Endothelial cell of umbilical vein (primary cell): ENCODE measurements at regions not wholly inside any gene's neighbourhood (a gene's known extent, or its start where the extent isn't known, plus 50 kb on each side); places are given as distances from the start of the nearest gene placed in this dataset.

Experiments
- BruUV-seq: library from RNA; stranded (reverse); fragments of 400-500 nt; replicated peaks from 2 replicates; lab custom pipeline; 2021; lab: Mats Ljungman, UMichigan
- CTCF ChIA-PET: fragments of 300-600, 350-600 bp; sonication (Branson Sonifier 250); formaldehyde crosslinking; loops from one replicate; lab custom pipeline; 2021; ENCODE audit warnings: antibody characterized with exemption, inconsistent platforms; lab: Charles Lee
- POLR2A ChIA-PET: fragments of 300-600, 350-600 bp; sonication (Branson Sonifier 250); formaldehyde crosslinking; loops from one replicate; lab custom pipeline; 2021; ENCODE audit warnings: antibody characterized with exemption, inconsistent platforms; lab: Charles Lee
- DNase-seq: peaks from one replicate; pipeline ENCODE4 v3.0.0-alpha.2; 2011; ENCODE audit warnings: low read depth, low spot score
- FAIRE-seq: peaks from 2 replicates; lab custom pipeline; 2011; peaks lifted over from hg19 to GRCh38; lab: Jason Lieb, UNC
- H2AFZ ChIP-seq: 2 replicates; pipeline ENCODE4 v1.6.0; 2012; ENCODE audit warnings: low read depth, low read length, control low read depth, inconsistent platforms
- H3K27ac ChIP-seq: 2 replicates; pipeline ENCODE4 v1.5.1; 2011; ENCODE audit warnings: low read depth, mild to moderate bottlenecking, control low read depth, low read length, moderate library complexity; ENCODE audit not compliant: insufficient read depth
- H3K27me3 ChIP-seq, 2 experiments: 2 replicates each; pipeline versions ENCODE4 v1.6.0 to v1.6.1; 2011; ENCODE audit warnings: low read length in 2 of 2, mixed read lengths in 1 of 2; ENCODE audit not compliant: control insufficient read depth in 2 of 2, insufficient read depth in 2 of 2
- H3K36me3 ChIP-seq, 2 experiments: 2 replicates in 1 of 2; 3 replicates in 1 of 2; pipeline ENCODE4 v1.5.1; 2011; ENCODE audit warnings: low read length in 2 of 2, mild to moderate bottlenecking in 1 of 2, moderate library complexity in 1 of 2; ENCODE audit not compliant: control insufficient read depth in 2 of 2, insufficient read depth in 2 of 2; ENCODE audit errors: extremely low read depth in 1 of 2
- H3K4me1 ChIP-seq: 3 replicates; pipeline ENCODE4 v1.5.1; 2011; ENCODE audit warnings: mild to moderate bottlenecking, low read length; ENCODE audit not compliant: control insufficient read depth, insufficient read depth; ENCODE audit errors: extremely low read depth
- H3K4me2 ChIP-seq: 2 replicates; pipeline ENCODE4 v1.6.1; 2011; ENCODE audit warnings: low read length, control low read depth, mixed read lengths; ENCODE audit not compliant: insufficient read depth
- H3K4me3 ChIP-seq, 3 experiments: fragments of 200-600 bp in 1 of 3; sonication (generic), shearing (Covaris generic) in 1 of 3; replicated peaks in 1 of 3; 2 replicates each; pipeline ENCODE4 v1.5.1; 2011 to 2016; ENCODE audit warnings: control low read depth in 3 of 3, low read length in 3 of 3, mild to moderate bottlenecking in 2 of 3, inconsistent platforms in 1 of 3, low read depth in 1 of 3, moderate library complexity in 1 of 3; ENCODE audit not compliant: insufficient read depth in 1 of 3
- H3K79me2 ChIP-seq: 2 replicates; pipeline ENCODE4 v1.6.0; 2012; ENCODE audit warnings: low read length, inconsistent platforms; ENCODE audit not compliant: control insufficient read depth, insufficient read depth
- H3K9ac ChIP-seq: replicated peaks from 2 replicates; pipeline ENCODE3; 2011; ENCODE audit warnings: low read length, control low read depth; ENCODE audit not compliant: insufficient read depth; ENCODE audit errors: extremely low read depth
- H3K9me1 ChIP-seq: replicated peaks from 3 replicates; pipeline ENCODE4 v1.6.0; 2011; ENCODE audit warnings: mild to moderate bottlenecking, low read length; ENCODE audit not compliant: control insufficient read depth, insufficient read depth; ENCODE audit errors: extremely low read depth
- H3K9me3 ChIP-seq: replicated peaks from 2 replicates; pipeline ENCODE4 v1.5.1; 2012; ENCODE audit warnings: low read length, inconsistent platforms; ENCODE audit not compliant: control insufficient read depth, insufficient read depth
- H4K20me1 ChIP-seq: replicated peaks from 2 replicates; pipeline ENCODE3; 2011; ENCODE audit warnings: mild to moderate bottlenecking, low read length; ENCODE audit not compliant: control insufficient read depth, insufficient read depth; ENCODE audit errors: extremely low read depth
- CTCF ChIP-seq, 2 donors: IDR thresholded peaks; 1 replicate in 1 of 2; 2 replicates in 1 of 2; pipeline ENCODE4 v1.5.1; 2011; ENCODE audit warnings: low read length in 2 of 2, mild to moderate bottlenecking in 2 of 2, moderate library complexity in 2 of 2, control low read depth in 1 of 2, inconsistent platforms in 1 of 2, low read depth in 1 of 2; ENCODE audit not compliant: insufficient read depth in 1 of 2; ENCODE audit errors: extremely low read depth in 1 of 2
- EZH2 ChIP-seq: IDR thresholded peaks from 2 replicates; pipeline ENCODE4 v1.6.1; 2012; ENCODE audit warnings: borderline replicate concordance, low read depth, mild to moderate bottlenecking, moderate library complexity, low read length, inconsistent platforms; ENCODE audit not compliant: severe bottlenecking
- FOS ChIP-seq: IDR thresholded peaks from 2 replicates; pipeline ENCODE4 v1.6.1; 2011; ENCODE audit warnings: mild to moderate bottlenecking, low read length, moderate library complexity, borderline replicate concordance; ENCODE audit not compliant: insufficient read depth
- GATA2 ChIP-seq: IDR thresholded peaks from 2 replicates; pipeline ENCODE4 v1.7.0; 2011; ENCODE audit warnings: low read depth, mild to moderate bottlenecking, moderate library complexity, mixed read lengths, low read length; ENCODE audit not compliant: insufficient read length, insufficient read depth
- JUN ChIP-seq: IDR thresholded peaks from 2 replicates; pipeline ENCODE4 v1.6.1; 2011; ENCODE audit warnings: borderline replicate concordance, low read depth; ENCODE audit not compliant: insufficient read length, insufficient read depth
- MAX ChIP-seq: IDR thresholded peaks from 2 replicates; pipeline ENCODE4 v1.6.1; 2011; ENCODE audit not compliant: insufficient read depth, insufficient read length
- MYC ChIP-seq: IDR thresholded peaks from one replicate; pipeline ENCODE4 v1.6.1; 2011; ENCODE audit warnings: mild to moderate bottlenecking, low read depth, low read length
- POLR2A ChIP-seq: IDR thresholded peaks from 2 replicates; pipeline ENCODE4 v1.6.1; 2012; ENCODE audit warnings: low read depth, mild to moderate bottlenecking, control low read depth, low read length
- POLR2AphosphoS5 ChIP-seq: IDR thresholded peaks from 2 replicates; pipeline ENCODE4 v1.6.1; 2012; ENCODE audit warnings: low read depth, mild to moderate bottlenecking, control low read depth, low read length, moderate library complexity; ENCODE audit not compliant: insufficient read depth
- dilution Hi-C: fragments of 300-500 bp; cut with MboI; formaldehyde crosslinking; loops from one replicate; pipeline ENCODE4 v1.15.0; 2019; ENCODE audit warnings: low sequenced_read_pairs; ENCODE audit not compliant: extremely low pct_ligation_motif_present
- intact Hi-C: fragments of 100-400 bp; cut with micrococcal nuclease; formaldehyde crosslinking; loops from one replicate; pipeline ENCODE4 v1.10.0; 2022

- DNase-seq (no peak), FAIRE-seq (no peak)
- TF ChIP-seq FOS (no peak), MYC (no peak), POLR2A (no peak), MAX (no peak), GATA2 (no peak), POLR2AphosphoS5 (no peak), EZH2 (no peak), JUN (no peak), CTCF (IDR thresholded peaks at IDR 0.05; ENCODE audit: extremely low read depth in 1 of 2, insufficient read depth in 1 of 2, low read depth in 1 of 2, low read length in 2 of 2) (no peak)
- no peaks in the 10 kb centered on the region for H3K79me2 ChIP-seq
- peaks cover 3% of the 10 kb centered on the region for H3K4me1 ChIP-seq
- no peak overlapping the region for H3K9ac ChIP-seq
- H3K9me1 ChIP-seq = no peaks in the 10 kb centered on the region
- POLR2A ChIA-PET = no interaction called here
- H3K4me2 ChIP-seq = no peak overlapping the region
- dilution Hi-C loops = no loop called here
- no peaks in the 10 kb centered on the region for H3K27me3 ChIP-seq
- no peaks in the 10 kb centered on the region for H3K36me3 ChIP-seq
- CTCF ChIA-PET = interaction anchor here (1.7 kb wide), 1 partner anchor 9 kb away, joined by 3 read pairs; no protein-coding TSS in a partner anchor
- no peaks in the 10 kb centered on the region for H4K20me1 ChIP-seq
- no peak overlapping the region for H3K4me3 ChIP-seq
- no TSS peak for BruUV-seq
- no peaks in the 10 kb centered on the region for H3K9me3 ChIP-seq
- intact Hi-C loops = no loop called here
- H3K27ac ChIP-seq = no peak overlapping the region
- no peak overlapping the region for H2AFZ ChIP-seq
These were observed 466.1 kb downstream of the FUT8 start for GRCh38 chr14:65878586-65878985.
